IPS-18a (cell line): ENCODE measurements at regions not wholly inside any gene's neighbourhood (a gene's known extent, or its start where the extent isn't known, plus 50 kb on each side); places are given as distances from the start of the nearest gene placed in this dataset.

Experiments
- H3K27ac ChIP-seq: one replicate; pipeline ENCODE4 v1.5.1; 2013; ENCODE audit warnings: low read length
- H3K27me3 ChIP-seq: one replicate; pipeline ENCODE4 v1.6.1; 2013; ENCODE audit warnings: mild to moderate bottlenecking, low read length; ENCODE audit not compliant: control insufficient read depth, insufficient read depth
- H3K36me3 ChIP-seq: one replicate; pipeline ENCODE4 v1.6.1; 2013; ENCODE audit warnings: low read depth, low read length; ENCODE audit not compliant: control insufficient read depth
- H3K4me1 ChIP-seq: one replicate; pipeline ENCODE4 v1.6.1; 2013; ENCODE audit warnings: low read depth, low read length; ENCODE audit not compliant: control insufficient read depth
- H3K4me3 ChIP-seq: one replicate; pipeline ENCODE4 v1.5.1; 2013; ENCODE audit warnings: low read length
- H3K9ac ChIP-seq: one replicate; pipeline ENCODE4 v1.6.1; 2013; ENCODE audit warnings: mild to moderate bottlenecking, low read length, moderate library complexity
- H3K9me3 ChIP-seq: one replicate; pipeline ENCODE4 v1.6.1; 2013; ENCODE audit warnings: low read depth, low read length; ENCODE audit not compliant: control insufficient read depth

DNA sequence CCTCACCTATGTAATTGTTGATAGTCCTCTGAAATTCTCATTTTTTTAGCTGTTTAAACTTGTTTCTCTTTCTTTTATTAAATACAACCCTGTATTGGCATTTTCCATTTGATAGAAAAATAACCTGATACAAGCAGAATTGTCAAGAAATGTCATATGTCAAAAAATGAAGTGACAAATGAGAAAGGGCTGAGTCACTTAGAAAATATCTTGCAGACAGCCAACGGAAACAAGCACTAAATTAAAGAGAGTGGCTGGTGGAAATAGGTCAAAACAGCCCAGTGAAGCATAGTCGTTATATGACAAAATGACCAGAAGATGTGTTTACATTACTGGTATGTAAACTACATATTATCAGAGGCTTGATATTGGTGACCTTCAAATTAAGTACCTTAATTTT lies 484.4 kb downstream of the PLA2G4A start:
- H3K27me3 ChIP-seq, result no peaks in the 10 kb centered on the region
- H3K4me1 ChIP-seq, result no peaks in the 10 kb centered on the region
- no peaks in the 10 kb centered on the region for H3K36me3 ChIP-seq
- no peak overlapping the region for H3K4me3 ChIP-seq
- no peak overlapping the region for H3K27ac ChIP-seq
- H3K9me3 ChIP-seq, result no peaks in the 10 kb centered on the region
- H3K9ac ChIP-seq, result no peak overlapping the region

DNA sequence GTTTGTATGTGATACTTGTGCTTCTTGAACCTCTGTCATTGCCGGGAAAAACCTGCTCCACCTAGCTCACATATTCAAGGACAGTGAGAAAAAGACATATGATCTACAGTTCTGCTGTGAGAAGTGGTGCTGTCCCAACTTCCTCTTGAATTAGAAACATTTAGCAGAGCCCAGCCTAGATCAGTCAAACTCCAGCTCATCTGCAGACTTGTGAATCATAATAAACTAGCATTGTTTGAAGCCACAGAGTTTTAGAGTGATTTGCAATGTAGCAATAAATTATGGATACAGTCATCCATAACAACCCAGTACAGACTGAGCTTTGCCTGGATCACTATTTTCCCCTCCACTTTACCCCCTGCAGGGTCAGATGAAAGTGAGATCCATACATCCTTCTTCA lies 497.8 kb downstream of the PLA2G4A start:
- H3K9ac ChIP-seq, result no peak overlapping the region
- H3K36me3 ChIP-seq, result no peaks in the 10 kb centered on the region
- no peak overlapping the region for H3K4me3 ChIP-seq
- H3K27ac ChIP-seq, result no peak overlapping the region
- H3K27me3 ChIP-seq, result no peaks in the 10 kb centered on the region
- no peaks in the 10 kb centered on the region for H3K4me1 ChIP-seq
- H3K9me3 ChIP-seq, result no peaks in the 10 kb centered on the region

DNA sequence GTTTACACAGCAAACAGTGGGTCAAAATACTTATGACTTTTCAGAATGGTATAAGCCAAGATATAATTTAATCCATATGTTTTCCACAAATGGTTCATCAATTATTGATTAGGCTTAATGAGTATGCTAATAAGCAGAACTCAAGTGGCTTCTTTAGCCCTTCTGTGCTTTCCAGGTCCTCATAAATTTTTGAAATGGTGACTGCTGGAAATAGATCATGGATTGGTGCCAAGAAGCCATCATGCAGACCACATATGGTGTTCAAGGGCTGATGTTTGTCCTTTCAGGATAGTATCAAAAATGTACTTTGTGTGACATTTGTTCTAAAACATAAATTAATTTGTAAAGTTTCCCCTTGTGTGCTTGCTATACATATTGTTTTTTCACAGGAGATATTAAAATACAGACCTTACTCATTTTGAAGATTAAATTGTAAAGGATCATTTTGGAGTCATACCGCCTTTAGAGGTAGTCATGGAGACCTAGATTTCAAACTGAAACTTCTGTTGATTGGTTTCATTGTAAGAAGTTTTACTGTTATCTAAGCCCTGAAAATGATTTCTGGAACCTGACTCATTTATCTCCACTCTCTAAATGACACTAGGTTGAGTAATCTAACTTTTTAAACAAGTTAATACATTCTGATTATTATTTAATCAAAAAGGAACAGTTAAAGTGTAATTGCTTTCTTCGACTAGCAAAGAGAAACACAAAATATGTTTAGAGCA lies 507.9 kb downstream of the PLA2G4A start:
- H3K36me3 ChIP-seq, result no peaks in the 10 kb centered on the region
- H3K9ac ChIP-seq, result no peak overlapping the region
- H3K27me3 ChIP-seq, result no peaks in the 10 kb centered on the region
- H3K4me1 ChIP-seq, result no peaks in the 10 kb centered on the region
- H3K27ac ChIP-seq, result no peak overlapping the region
- H3K4me3 ChIP-seq, result no peak overlapping the region
- H3K9me3 ChIP-seq, result no peaks in the 10 kb centered on the region

DNA sequence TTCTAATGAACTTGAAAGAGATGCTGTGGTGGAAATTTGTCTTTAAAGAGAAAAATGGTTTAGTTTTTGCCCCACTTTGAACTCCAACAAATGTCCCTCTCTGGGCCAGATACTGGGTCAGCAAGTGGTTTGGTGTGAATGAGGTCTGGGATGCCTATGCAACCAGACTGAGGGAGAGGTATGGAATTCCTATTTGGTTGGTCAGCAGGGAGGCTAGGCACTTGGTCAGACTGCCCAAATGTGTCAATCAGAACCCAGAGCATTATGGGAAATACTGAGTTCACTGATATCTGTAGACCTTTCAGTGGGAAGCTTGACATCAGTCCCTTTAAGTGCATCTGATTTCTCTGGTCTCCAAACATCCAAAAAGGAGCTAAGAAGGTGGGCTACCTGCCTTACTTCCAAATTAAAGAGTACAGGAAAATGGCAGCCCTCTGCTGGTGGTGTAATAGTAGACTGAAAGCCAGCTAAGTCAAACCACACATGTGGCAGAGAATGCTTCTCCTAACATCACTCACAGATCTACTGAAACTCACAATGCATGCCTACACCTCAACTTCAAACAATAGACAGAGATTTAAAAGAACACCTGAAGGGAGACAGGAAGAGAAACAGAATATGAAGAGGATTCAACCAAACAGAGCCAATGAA lies 510.1 kb downstream of the PLA2G4A start:
- H3K27me3 ChIP-seq, result no peaks in the 10 kb centered on the region
- no peak overlapping the region for H3K9ac ChIP-seq
- no peaks in the 10 kb centered on the region for H3K36me3 ChIP-seq
- H3K4me1 ChIP-seq, result no peaks in the 10 kb centered on the region
- H3K4me3 ChIP-seq, result no peak overlapping the region
- H3K9me3 ChIP-seq, result no peaks in the 10 kb centered on the region
- no peak overlapping the region for H3K27ac ChIP-seq

DNA sequence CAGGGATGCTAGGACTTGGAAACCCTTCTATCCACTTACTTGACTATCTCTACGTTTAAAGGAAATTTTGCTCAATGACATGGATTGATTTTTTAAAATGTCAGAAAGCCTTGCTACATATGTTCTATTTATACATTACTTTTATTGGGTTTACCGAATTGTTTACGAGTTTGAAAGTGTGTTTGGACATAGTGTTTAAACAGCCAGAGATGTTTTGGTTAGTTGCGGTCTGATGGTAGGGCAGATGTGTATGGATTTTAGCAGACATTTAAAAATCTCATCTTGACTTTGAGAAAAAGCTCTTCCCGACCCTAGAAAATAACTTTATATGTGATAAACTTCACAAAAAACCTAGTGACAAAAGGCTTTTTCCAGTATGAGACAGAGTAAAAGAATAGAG lies 513.7 kb downstream of the PLA2G4A start:
- Histone ChIP-seq H3K4me1 (no peaks in the 10 kb centered on the region), H3K4me3 (no peak overlapping the region), H3K36me3 (no peaks in the 10 kb centered on the region)

DNA sequence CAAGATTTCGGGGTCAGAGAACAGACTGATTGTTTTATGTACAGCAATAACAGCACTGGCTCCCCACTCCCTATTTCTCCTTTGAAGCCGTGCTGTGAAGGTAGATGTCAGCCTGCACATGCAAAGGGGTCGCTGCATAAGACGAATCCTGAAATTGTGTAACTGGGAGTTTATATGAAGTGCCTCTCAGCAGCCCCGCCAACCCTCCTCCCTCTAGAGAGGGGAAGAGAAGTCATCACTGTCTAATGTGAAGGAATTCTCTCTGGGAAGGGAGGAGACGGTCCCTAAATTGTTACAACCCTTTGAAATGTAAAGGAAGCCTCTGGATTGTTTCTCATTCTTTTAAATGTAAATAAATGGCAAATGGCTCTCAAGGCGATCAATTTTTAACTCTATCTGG lies 545.3 kb downstream of the PLA2G4A start:
- H3K27me3 ChIP-seq, result no peaks in the 10 kb centered on the region
- no peaks in the 10 kb centered on the region for H3K9me3 ChIP-seq
- no peaks in the 10 kb centered on the region for H3K36me3 ChIP-seq
- peaks cover 17% of the 10 kb centered on the region for H3K4me1 ChIP-seq
- no peak overlapping the region for H3K9ac ChIP-seq
- H3K4me3 ChIP-seq, result peak overlapping the region; percentile 6
- no peak overlapping the region for H3K27ac ChIP-seq

More for the DNA sequence above, 513.7 kb downstream of the PLA2G4A start:
- Histone ChIP-seq H3K9ac (no peak overlapping the region), H3K27me3 (no peaks in the 10 kb centered on the region), H3K9me3 (no peaks in the 10 kb centered on the region), H3K27ac (no peak overlapping the region)

DNA sequence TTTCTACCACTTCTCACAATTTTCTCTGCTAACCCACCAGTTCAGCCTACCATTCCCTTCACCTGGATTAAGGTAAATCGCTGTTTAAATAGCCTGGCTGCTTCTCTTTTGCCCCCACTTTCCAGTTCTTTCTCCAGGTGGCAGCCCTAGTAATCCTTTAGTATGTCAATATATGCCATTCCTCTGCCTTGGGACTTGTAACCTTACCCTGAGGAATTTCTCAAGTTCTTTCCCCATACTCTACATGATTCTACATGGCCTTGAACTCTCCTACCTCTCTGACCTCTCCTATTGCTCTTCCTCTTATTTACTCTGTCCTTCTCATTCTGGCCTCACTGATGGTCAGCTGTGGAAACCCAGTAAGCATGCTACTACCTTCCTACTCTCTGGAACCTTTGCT lies 546.0 kb downstream of the PLA2G4A start:
- Histone ChIP-seq H3K27ac (no peak overlapping the region), H3K9ac (no peak overlapping the region), H3K9me3 (no peaks in the 10 kb centered on the region), H3K4me3 (peak overlapping the region; percentile 6), H3K36me3 (no peaks in the 10 kb centered on the region), H3K4me1 (peaks cover 22% of the 10 kb centered on the region), H3K27me3 (no peaks in the 10 kb centered on the region)

DNA sequence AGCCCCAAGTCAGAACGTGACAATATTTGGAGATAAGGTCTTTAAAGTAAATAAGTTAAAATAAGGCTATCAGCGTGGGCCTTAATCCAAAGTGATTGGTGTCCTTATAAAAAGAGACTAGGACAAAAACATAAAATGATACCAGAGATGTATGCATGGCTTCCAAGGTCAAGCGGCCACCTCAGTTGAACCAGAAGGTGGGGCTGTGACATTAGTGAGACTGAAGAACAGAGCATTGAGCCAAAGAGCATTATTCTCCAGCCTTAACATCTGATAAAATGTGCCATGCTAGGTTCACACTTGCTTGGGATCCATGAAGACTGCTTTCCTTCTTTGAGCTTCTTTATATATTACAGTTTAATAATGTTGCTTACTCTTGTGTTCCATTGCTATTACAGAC lies 554.6 kb downstream of the PLA2G4A start:
- Histone ChIP-seq H3K27me3 (no peaks in the 10 kb centered on the region), H3K9ac (no peak overlapping the region), H3K4me1 (peaks cover 8% of the 10 kb centered on the region), H3K4me3 (no peak overlapping the region), H3K27ac (no peak overlapping the region), H3K9me3 (no peaks in the 10 kb centered on the region), H3K36me3 (no peaks in the 10 kb centered on the region)

DNA sequence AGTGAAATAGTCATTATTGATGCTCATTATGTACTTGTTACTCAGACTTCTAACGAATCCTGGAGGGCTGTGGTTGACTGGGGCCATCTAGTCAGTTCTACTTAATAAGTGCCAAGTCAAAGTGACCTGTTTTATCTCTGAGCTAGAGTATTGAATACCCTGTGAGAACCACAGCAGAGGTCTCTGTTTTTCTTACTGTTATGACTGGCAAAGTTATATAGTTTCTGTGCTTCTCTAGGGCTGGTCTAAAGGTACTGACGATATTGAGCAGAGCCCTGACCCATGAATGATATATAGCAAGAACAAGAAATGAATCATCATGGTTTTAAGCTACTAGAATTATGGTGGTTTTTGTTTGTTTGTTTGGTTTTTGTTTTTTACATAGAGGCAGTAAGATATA lies 555.8 kb downstream of the PLA2G4A start:
- H3K9me3 ChIP-seq, result no peaks in the 10 kb centered on the region
- no peak overlapping the region for H3K27ac ChIP-seq
- H3K4me1 ChIP-seq, result peaks cover 6% of the 10 kb centered on the region
- H3K4me3 ChIP-seq, result no peak overlapping the region
- no peaks in the 10 kb centered on the region for H3K36me3 ChIP-seq
- H3K9ac ChIP-seq, result no peak overlapping the region
- no peaks in the 10 kb centered on the region for H3K27me3 ChIP-seq

DNA sequence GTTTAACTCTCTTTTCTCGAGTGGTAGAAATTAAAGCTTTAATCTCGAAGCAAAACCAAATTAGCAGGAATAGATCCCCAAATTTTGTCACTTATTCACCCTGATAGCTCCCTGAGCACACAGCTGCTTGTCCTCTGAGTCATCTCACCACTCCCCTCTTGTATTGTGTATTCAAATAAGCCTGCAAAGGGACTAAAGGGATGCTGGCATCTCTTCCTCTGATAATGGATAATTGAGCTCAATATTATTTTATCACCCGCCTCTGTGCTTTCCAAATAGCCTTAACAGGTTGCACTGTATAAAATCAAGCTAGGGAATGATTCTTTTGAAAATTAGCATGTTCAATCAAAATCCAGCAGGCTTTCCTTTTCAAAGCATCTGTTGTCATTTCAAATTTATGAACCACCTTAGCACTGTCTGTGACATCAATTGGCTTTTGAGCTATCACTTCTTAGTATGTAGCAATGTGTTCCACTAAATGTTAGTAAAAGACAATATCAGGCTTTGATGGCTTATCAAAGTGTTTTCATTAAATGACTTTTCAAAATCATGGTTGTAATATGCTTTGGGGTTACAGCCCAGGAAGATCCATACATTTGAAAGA lies 561.6 kb downstream of the PLA2G4A start:
- H3K4me1 ChIP-seq, result peaks cover 9% of the 10 kb centered on the region
- H3K9ac ChIP-seq, result no peak overlapping the region
- H3K27ac ChIP-seq, result no peak overlapping the region
- H3K27me3 ChIP-seq, result no peaks in the 10 kb centered on the region
- no peaks in the 10 kb centered on the region for H3K36me3 ChIP-seq
- no peaks in the 10 kb centered on the region for H3K9me3 ChIP-seq
- no peak overlapping the region for H3K4me3 ChIP-seq

DNA sequence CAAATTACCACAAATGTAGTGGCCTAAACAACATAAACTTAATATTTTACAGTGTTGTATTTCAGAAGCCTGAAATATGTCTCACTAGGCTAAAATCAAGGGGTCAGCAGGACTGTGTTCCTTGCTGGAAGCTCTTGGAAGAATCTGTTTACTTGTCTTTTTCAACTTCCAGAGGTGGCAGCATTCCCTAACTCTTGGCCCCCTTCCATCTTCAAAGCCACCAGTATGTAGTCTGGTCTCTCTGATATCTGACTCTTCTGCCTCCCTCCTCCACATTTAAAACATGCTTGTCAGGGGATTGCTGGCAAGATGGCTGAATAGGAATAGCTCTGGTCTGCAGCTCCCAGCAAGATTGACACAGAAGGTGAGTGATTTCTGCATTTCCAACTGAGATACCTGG lies 567.5 kb downstream of the PLA2G4A start:
- H3K4me1 ChIP-seq, result no peaks in the 10 kb centered on the region
- no peak overlapping the region for H3K9ac ChIP-seq
- no peaks in the 10 kb centered on the region for H3K27me3 ChIP-seq
- no peak overlapping the region for H3K4me3 ChIP-seq
- H3K27ac ChIP-seq, result no peak overlapping the region
- no peaks in the 10 kb centered on the region for H3K36me3 ChIP-seq
- no peaks in the 10 kb centered on the region for H3K9me3 ChIP-seq
